H1 (cell line): ENCODE measurements at regions not wholly inside any gene's neighbourhood (a gene's known extent, or its start where the extent isn't known, plus 50 kb on each side); places are given as distances from the start of the nearest gene placed in this dataset.

Source experiments
- CTCF ChIA-PET: fragments of 300-600 bp; sonication (Branson Sonifier 250); formaldehyde crosslinking; loops from one replicate; lab custom pipeline; 2021; ENCODE audit not compliant: partially characterized antibody; lab: Charles Lee
- POLR2A ChIA-PET: fragments of 300-600 bp; sonication (Branson Sonifier 250); formaldehyde crosslinking; loops from one replicate; lab custom pipeline; 2021; ENCODE audit warnings: inconsistent platforms; ENCODE audit not compliant: partially characterized antibody; lab: Charles Lee
- DNase-seq, 2 experiments: peaks; one replicate each; pipeline versions ENCODE4 v3.0.0 to v3.0.0-alpha.2; 2010 to 2022; ENCODE audit warnings: low spot score in 2 of 2, low read depth in 1 of 2, mixed read lengths in 1 of 2
- FAIRE-seq: peaks from 2 replicates; lab custom pipeline; 2011; peaks lifted over from hg19 to GRCh38; lab: Jason Lieb, UNC
- H2AFZ ChIP-seq: 2 replicates; pipeline ENCODE4 v1.8.1; 2012; ENCODE audit warnings: low read length, inconsistent platforms
- H2AK5ac ChIP-seq: 2 replicates; pipeline ENCODE4 v1.6.1; 2013; ENCODE audit warnings: low read depth, low read length
- H2BK120ac ChIP-seq: replicated peaks from 2 replicates; pipeline ENCODE3; 2013; ENCODE audit warnings: low read depth, low read length, inconsistent platforms
- H2BK12ac ChIP-seq: 2 replicates; pipeline ENCODE4 v1.6.1; 2013; ENCODE audit warnings: low read depth, low read length
- H2BK15ac ChIP-seq: 2 replicates; pipeline ENCODE4 v1.6.1; 2013; ENCODE audit warnings: low read length
- H2BK20ac ChIP-seq: 2 replicates; pipeline ENCODE4 v1.6.1; 2013; ENCODE audit warnings: low read length
- H2BK5ac ChIP-seq: 2 replicates; pipeline ENCODE4 v1.6.1; 2013; ENCODE audit warnings: low read depth, low read length
- H3K14ac ChIP-seq: 2 replicates; pipeline ENCODE4 v1.6.1; 2013; ENCODE audit warnings: inconsistent platforms; ENCODE audit not compliant: insufficient read length
- H3K18ac ChIP-seq: 2 replicates; pipeline ENCODE4 v1.6.1; 2013; ENCODE audit warnings: low read length; ENCODE audit errors: extremely low read depth
- H3K23ac ChIP-seq: 2 replicates; pipeline ENCODE4 v1.6.1; 2013; ENCODE audit warnings: inconsistent platforms; ENCODE audit not compliant: insufficient read length
- H3K23me2 ChIP-seq: 2 replicates; pipeline ENCODE4 v1.6.1; 2013; ENCODE audit warnings: low read depth, low read length
- H3K27ac ChIP-seq: 2 replicates; pipeline ENCODE4 v1.6.1; 2011; ENCODE audit warnings: low read depth, low read length, inconsistent platforms
- H3K27me3 ChIP-seq, 4 experiments: replicated peaks in 1 of 4; 1 replicate in 1 of 4; 2 replicates in 3 of 4; pipeline versions ENCODE4 v1.6.1 to v1.8.1; 2011 to 2013; ENCODE audit warnings: low read length in 3 of 4, mild to moderate bottlenecking in 3 of 4, inconsistent platforms in 2 of 4, mixed read lengths in 2 of 4, moderate library complexity in 1 of 4; ENCODE audit not compliant: control insufficient read depth in 3 of 4, insufficient read depth in 3 of 4; ENCODE audit errors: extremely low read depth in 1 of 4
- H3K36me3 ChIP-seq, 4 experiments: 2 replicates each; pipeline versions ENCODE4 v1.6.1 to v1.8.1; 2011 to 2013; ENCODE audit warnings: mild to moderate bottlenecking in 4 of 4, low read length in 3 of 4, moderate library complexity in 2 of 4, control low read depth in 1 of 4, inconsistent platforms in 1 of 4; ENCODE audit not compliant: insufficient read depth in 4 of 4, control insufficient read depth in 2 of 4
- H3K4ac ChIP-seq: replicated peaks from 2 replicates; pipeline ENCODE3; 2013; ENCODE audit warnings: low read length, low read depth, mixed read lengths, inconsistent platforms; ENCODE audit not compliant: insufficient read length
- H3K4me1 ChIP-seq, 4 experiments: replicated peaks in 1 of 4; 1 replicate in 1 of 4; 2 replicates in 3 of 4; pipeline versions ENCODE4 v1.6.1 to v1.8.1; 2011 to 2013; ENCODE audit warnings: low read length in 3 of 4, inconsistent platforms in 2 of 4, mixed read lengths in 1 of 4; ENCODE audit not compliant: insufficient read depth in 4 of 4, control insufficient read depth in 3 of 4
- H3K4me2 ChIP-seq, 2 experiments: 2 replicates each; pipeline versions ENCODE4 v1.6.1 to v1.8.1; 2011 to 2013; ENCODE audit warnings: low read depth in 2 of 2, low read length in 2 of 2, control low read depth in 1 of 2, inconsistent platforms in 1 of 2, mild to moderate bottlenecking in 1 of 2; ENCODE audit not compliant: insufficient read depth in 1 of 2
- H3K4me3 ChIP-seq, 4 experiments: fragments of 200-600, 300-600 bp in 1 of 4; sonication (generic), shearing (Covaris generic), sonication (Bioruptor Twin) in 1 of 4; 2 replicates each; pipeline versions ENCODE4 v1.5.1 to v1.8.1; 2011 to 2016; ENCODE audit warnings: low read length in 4 of 4, low read depth in 3 of 4, control low read depth in 2 of 4, inconsistent platforms in 2 of 4, mild to moderate bottlenecking in 2 of 4, mixed read lengths in 1 of 4, moderate library complexity in 1 of 4; ENCODE audit not compliant: insufficient read depth in 2 of 4; ENCODE audit errors: extremely low read depth in 1 of 4
- H3K56ac ChIP-seq: replicated peaks from 2 replicates; pipeline ENCODE3; 2013; ENCODE audit warnings: low read depth, mild to moderate bottlenecking, mixed read lengths, low read length, inconsistent platforms; ENCODE audit not compliant: insufficient read length
- H3K79me1 ChIP-seq: 2 replicates; pipeline ENCODE4 v1.6.1; 2013; ENCODE audit warnings: low read depth, low read length, control low read depth
- H3K79me2 ChIP-seq, 2 experiments: 2 replicates each; pipeline versions ENCODE4 v1.6.1 to v1.8.1; 2012 to 2013; ENCODE audit warnings: low read length in 2 of 2, mild to moderate bottlenecking in 2 of 2, inconsistent platforms in 1 of 2; ENCODE audit not compliant: insufficient read depth in 2 of 2, control insufficient read depth in 1 of 2
- H3K9ac ChIP-seq, 4 experiments: replicated peaks in 1 of 4; 1 replicate in 1 of 4; 2 replicates in 3 of 4; pipeline versions ENCODE4 v1.6.1 to v1.8.1; 2011 to 2013; ENCODE audit warnings: low read depth in 3 of 4, low read length in 3 of 4, control low read depth in 2 of 4, mild to moderate bottlenecking in 2 of 4, moderate library complexity in 2 of 4, inconsistent platforms in 1 of 4; ENCODE audit errors: extremely low read depth in 1 of 4
- H3K9me3 ChIP-seq, 2 experiments: 2 replicates each; pipeline versions ENCODE4 v1.6.1 to v1.8.1; 2012 to 2013; ENCODE audit warnings: mild to moderate bottlenecking in 2 of 2, moderate library complexity in 2 of 2, control low read depth in 1 of 2, inconsistent platforms in 1 of 2, low read depth in 1 of 2, low read length in 1 of 2, mixed read lengths in 1 of 2; ENCODE audit not compliant: insufficient read depth in 2 of 2
- H4K20me1 ChIP-seq, 2 experiments: replicated peaks in 1 of 2; 2 replicates each; pipeline versions ENCODE3 to v1.8.1; 2011 to 2013; ENCODE audit warnings: inconsistent platforms in 2 of 2, low read length in 2 of 2, mild to moderate bottlenecking in 1 of 2; ENCODE audit not compliant: insufficient read depth in 2 of 2, control insufficient read depth in 1 of 2
- H4K5ac ChIP-seq: 2 replicates; pipeline ENCODE4 v1.6.1; 2013; ENCODE audit warnings: low read length, low read depth, mixed read lengths, inconsistent platforms; ENCODE audit not compliant: insufficient read length
- H4K8ac ChIP-seq: 2 replicates; pipeline ENCODE4 v1.8.0; 2013; ENCODE audit warnings: mild to moderate bottlenecking, moderate library complexity, low read length, inconsistent platforms; ENCODE audit not compliant: insufficient read depth; ENCODE audit errors: extremely low read depth
- H4K91ac ChIP-seq: replicated peaks from 2 replicates; pipeline ENCODE3; 2013; ENCODE audit warnings: low read length, mixed read lengths, inconsistent platforms; ENCODE audit not compliant: insufficient read length
- CBX8 ChIP-seq: fragments of 300-800, 300-1000 bp; sonication (generic); IDR thresholded peaks from 2 replicates; pipeline ENCODE4 v1.7.1; 2016; ENCODE audit warnings: low read depth, low read length, borderline replicate concordance
- FOSL1 ChIP-seq: IDR thresholded peaks from 2 replicates; pipeline ENCODE4 v1.6.1; 2011; ENCODE audit warnings: mild to moderate bottlenecking, low read depth, low read length, moderate library complexity; ENCODE audit not compliant: insufficient read depth
- MAFK ChIP-seq: IDR thresholded peaks from 2 replicates; pipeline ENCODE4 v1.6.1; 2012; ENCODE audit warnings: low read depth, mild to moderate bottlenecking, improper control_type of control experiment, low read length
- PHF8 ChIP-seq: fragments of 200-600 bp; sonication (generic); conservative IDR thresholded peaks from 2 replicates; pipeline ENCODE4 v1.7.1; 2012; ENCODE audit warnings: low read depth, mild to moderate bottlenecking, inconsistent platforms, low read length, moderate library complexity
- POLR2A ChIP-seq, 2 experiments: IDR thresholded peaks; 1 replicate in 1 of 2; 2 replicates in 1 of 2; pipeline ENCODE4 v1.6.1; 2011; ENCODE audit warnings: low read depth in 2 of 2, low read length in 2 of 2, mild to moderate bottlenecking in 2 of 2; ENCODE audit errors: control extremely low read depth in 1 of 2
- POU5F1 ChIP-seq: IDR thresholded peaks from 2 replicates; pipeline ENCODE4 v1.6.1; 2011; ENCODE audit warnings: low read depth, mild to moderate bottlenecking, low read length, moderate library complexity
- RFX5 ChIP-seq: IDR thresholded peaks from 2 replicates; pipeline ENCODE4 v1.6.1; 2011; ENCODE audit warnings: low read depth, low read length, improper control_type of control experiment, borderline replicate concordance
- RNF2 ChIP-seq: fragments of 200-900, 300-1000 bp; sonication (generic); IDR thresholded peaks from 2 replicates; pipeline ENCODE4 v1.7.1; 2016; ENCODE audit warnings: borderline replicate concordance, low read depth, mild to moderate bottlenecking, antibody characterized with exemption, low read length; ENCODE audit not compliant: poor library complexity, severe bottlenecking; ENCODE audit errors: missing control alignments
- RXRA ChIP-seq: IDR thresholded peaks from 2 replicates; pipeline ENCODE4 v1.6.1; 2011; ENCODE audit warnings: low read depth, mild to moderate bottlenecking, low read length, moderate library complexity; ENCODE audit not compliant: insufficient read depth
- SIN3A ChIP-seq, 2 experiments: IDR thresholded peaks in 1 of 2; conservative IDR thresholded peaks in 1 of 2; 2 replicates each; pipeline ENCODE4 v1.6.1; 2011 to 2012; ENCODE audit warnings: low read length in 2 of 2, improper control_type of control experiment in 1 of 2, low read depth in 1 of 2, mild to moderate bottlenecking in 1 of 2
- SUZ12 ChIP-seq: fragments of 200-600 bp; sonication (generic); IDR thresholded peaks from 2 replicates; pipeline ENCODE4 v1.6.1; 2012; ENCODE audit warnings: mild to moderate bottlenecking, inconsistent platforms, low read length, moderate library complexity, mixed read lengths
- TAF7 ChIP-seq: optimal IDR thresholded peaks from 2 replicates; pipeline ENCODE3; 2011; ENCODE audit warnings: low read depth, mild to moderate bottlenecking, inconsistent platforms, low read length, moderate library complexity, borderline replicate concordance
- TCF12 ChIP-seq: IDR thresholded peaks from 2 replicates; pipeline ENCODE4 v1.6.1; 2011; ENCODE audit warnings: low read depth, mild to moderate bottlenecking, low read length
- TEAD4 ChIP-seq: IDR thresholded peaks from 2 replicates; pipeline ENCODE4 v1.6.1; 2012; ENCODE audit warnings: low read depth, low read length, inconsistent platforms, mixed read lengths
- whole genome bisulfite sequencing, 2 experiments: shearing (Covaris generic) in 1 of 2; methylation state at CpG; one replicate each; pipeline versions ENCODE4 v1.1.6 to v1.1.7; 2013 to 2015; ENCODE audit warnings: low lambda C conversion rate in 2 of 2, mixed read lengths in 2 of 2, inconsistent platforms in 1 of 2, low coverage in 1 of 2, missing lambda C conversion rate in 1 of 2; ENCODE audit not compliant: insufficient replicate concordance in 2 of 2, insufficient coverage in 1 of 2, insufficient read length in 1 of 2; ENCODE audit errors: extremely low coverage in 1 of 2, missing lambda C conversion rate in 1 of 2; 5-methylcytosine and 5-hydroxymethylcytosine counted together

DNA sequence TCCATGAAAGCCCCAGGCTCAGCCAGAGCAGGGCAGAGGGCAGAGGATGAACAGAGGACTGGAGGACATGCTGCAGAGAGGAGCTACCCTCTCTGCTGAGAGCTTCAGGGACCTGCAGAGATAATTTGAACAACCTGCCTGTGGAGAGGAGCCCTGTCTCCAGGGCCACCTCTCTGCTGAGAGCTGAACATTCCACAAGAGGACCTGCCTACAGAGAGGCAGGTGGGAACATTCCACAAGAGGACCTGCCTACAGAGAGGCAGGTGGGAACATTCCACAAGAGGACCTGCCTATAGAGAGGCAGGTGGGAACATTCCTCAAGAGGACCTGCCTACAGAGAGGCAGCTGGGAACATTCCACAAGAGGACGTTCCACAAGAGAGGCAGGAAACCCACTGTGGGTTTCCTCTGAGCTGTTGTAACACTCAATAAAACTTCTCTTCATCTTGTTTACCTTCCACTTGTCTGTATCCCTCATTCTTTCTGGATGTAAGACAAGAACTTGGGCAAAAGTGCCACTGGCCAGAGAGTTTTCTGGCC lies 551.9 kb upstream of the CA10 start:
- POLR2A ChIA-PET = no interaction called here
- Histone ChIP-seq H3K56ac (no peak overlapping the region), H3K9me3 (peaks cover 0 to 4% of the 10 kb centered on the region in 2 experiments; a peak in 1 of 4 replicates), H3K27ac (no peak overlapping the region), H2BK20ac (no peak overlapping the region), H3K14ac (no peak overlapping the region), H2BK5ac (no peak overlapping the region), H3K4me2 (no peak overlapping the region), H3K4me1 (no peaks in the 10 kb centered on the region), H3K23ac (no peak overlapping the region), H3K27me3 (no peaks in the 10 kb centered on the region), H3K4ac (no peak overlapping the region), H3K23me2 (no peaks in the 10 kb centered on the region), H4K8ac (no peak overlapping the region), H4K5ac (no peak overlapping the region), H3K18ac (no peak overlapping the region), H2BK12ac (no peak overlapping the region), H3K9ac (no peak overlapping the region), H2AFZ (no peak overlapping the region), H4K91ac (no peak overlapping the region), H4K20me1 (no peaks in the 10 kb centered on the region), H2AK5ac (no peak overlapping the region), H3K79me2 (no peaks in the 10 kb centered on the region), H3K4me3 (no peak overlapping the region), H2BK120ac (no peak overlapping the region), H3K36me3 (no peaks in the 10 kb centered on the region), H2BK15ac (no peak overlapping the region), H3K79me1 (no peaks in the 10 kb centered on the region)
- no peak for FAIRE-seq
- CTCF ChIA-PET = interaction anchor here (0.5 kb wide), 1 partner anchor 842 kb away, joined by 3 read pairs; no protein-coding TSS in a partner anchor
- WGBS, 2 experiments = 88% methylated on average over 1 of the region's 1 CpG; no CpG with 5 or more reads in 1 of the 2 experiments
- no peak for DNase-seq
- TF ChIP-seq TEAD4 = no peak
- no peak for TF ChIP-seq RNF2
- no peak for TF ChIP-seq TCF12
- no peak for TF ChIP-seq TAF7
- TF ChIP-seq SUZ12 = no peak
- no peak for TF ChIP-seq RXRA
- TF ChIP-seq SIN3A (conservative IDR thresholded peaks at IDR 0.05 in 1 of 2, IDR thresholded peaks at IDR 0.05 in 1 of 2; ENCODE audit: low read depth in 1 of 2, low read length in 2 of 2) = no peak
- TF ChIP-seq CBX8 = no peak
- TF ChIP-seq PHF8 = no peak
- TF ChIP-seq POU5F1 = no peak
- TF ChIP-seq RFX5 = no peak
- no peak for TF ChIP-seq FOSL1
- TF ChIP-seq MAFK = no peak
- no peak for TF ChIP-seq POLR2A (IDR thresholded peaks at IDR 0.05; ENCODE audit: control extremely low read depth in 1 of 2, low read depth in 2 of 2, low read length in 2 of 2)
